Sigmoid colon (tissue), 4 donors: ENCODE measurements at regions not wholly inside any gene's neighbourhood (a gene's known extent, or its start where the extent isn't known, plus 50 kb on each side); places are given as distances from the start of the nearest gene placed in this dataset.
"Not testable (repeated sequence)": the region's sequence is repeated elsewhere in the genome, so short reads cannot be mapped to it uniquely, and the experiment has no call there.

Experiments used
- CTCF ChIP-seq, 4 experiments: fragments of 450-650 bp in 3 of 4; fragments of 200-600 bp in 1 of 4; IDR thresholded peaks; one replicate each; pipeline ENCODE4 v1.5.1; 2016 to 2019; ENCODE audit warnings: antibody characterized with exemption in 4 of 4, mild to moderate bottlenecking in 3 of 4, moderate library complexity in 2 of 4
- EP300 ChIP-seq, 4 donors: sonication (generic); formaldehyde crosslinking; IDR thresholded peaks; one replicate each; pipeline ENCODE4 v1.6.1; 2017; ENCODE audit warnings: antibody characterized with exemption in 4 of 4
- POLR2A ChIP-seq, 2 donors: fragments of 450-650 bp; IDR thresholded peaks; one replicate each; pipeline ENCODE4 v1.6.1; 2016; ENCODE audit warnings: antibody characterized with exemption in 2 of 2, mild to moderate bottlenecking in 2 of 2, moderate library complexity in 2 of 2
- POLR2AphosphoS5 ChIP-seq, 4 donors: sonication (generic); formaldehyde crosslinking; IDR thresholded peaks; one replicate each; pipeline ENCODE4 v1.6.1; 2017; ENCODE audit warnings: antibody characterized with exemption in 4 of 4

- TF ChIP-seq POLR2A, EP300, CTCF, POLR2AphosphoS5 (IDR thresholded peaks at IDR 0.05): not testable (repeated sequence)
Measured at GRCh38 chr12:107517816-107518215, 167.8 kb upstream of the PWP1 start.
